Muscle of leg (tissue), 3 donors: ENCODE measurements at regions not wholly inside any gene's neighbourhood (a gene's known extent, or its start where the extent isn't known, plus 50 kb on each side); places are given as distances from the start of the nearest gene placed in this dataset.
"Not testable (repeated sequence)": the region's sequence is repeated elsewhere in the genome, so short reads cannot be mapped to it uniquely, and the experiment has no call there.

Experiments
- DNase-seq: peaks from one replicate; pipeline ENCODE4 v3.0.0; 2013
- H3K27ac ChIP-seq: one replicate; pipeline ENCODE4 v1.5.1; 2013; ENCODE audit warnings: mild to moderate bottlenecking, low read length, control low read depth
- H3K27me3 ChIP-seq: one replicate; pipeline ENCODE4 v1.6.1; 2013; ENCODE audit warnings: low read length; ENCODE audit not compliant: control insufficient read depth, insufficient read depth
- H3K36me3 ChIP-seq: one replicate; pipeline ENCODE4 v1.6.1; 2013; ENCODE audit warnings: low read length; ENCODE audit not compliant: control insufficient read depth, insufficient read depth
- H3K4me1 ChIP-seq: one replicate; pipeline ENCODE4 v1.6.1; 2013; ENCODE audit warnings: low read length; ENCODE audit not compliant: control insufficient read depth, insufficient read depth
- H3K4me3 ChIP-seq: one replicate; pipeline ENCODE4 v1.5.1; 2013; ENCODE audit warnings: low read length, control low read depth
- H3K9me3 ChIP-seq: replicated peaks from 2 replicates; pipeline ENCODE4 v1.6.1; 2013; ENCODE audit warnings: low read depth, low read length; ENCODE audit not compliant: control insufficient read depth
- WGBS: methylation state at CpG from one replicate; pipeline ENCODE4 v1.1.5; 2013; ENCODE audit warnings: missing lambda C conversion rate; ENCODE audit not compliant: insufficient coverage; 5-methylcytosine and 5-hydroxymethylcytosine counted together

GRCh38 chr10:60604342-60604741, 173.9 kb upstream of the CDK1 start:
- Histone ChIP-seq H3K4me1 (no peaks in the 10 kb centered on the region), H3K36me3 (no peaks in the 10 kb centered on the region), H3K4me3 (no peak overlapping the region), H3K27me3 (no peaks in the 10 kb centered on the region), H3K27ac (no peak overlapping the region), H3K9me3 (no peaks in the 10 kb centered on the region)
- no CpG with 5 or more reads among the region's 1 CpG for WGBS
- peak; percentile 57 for DNase-seq

GRCh38 chr10:60597513-60597912, 180.8 kb upstream of the CDK1 start:
- no CpG with 5 or more reads among the region's 1 CpG for WGBS
- Histone ChIP-seq H3K27ac (no peak overlapping the region), H3K27me3 (no peaks in the 10 kb centered on the region), H3K36me3 (no peaks in the 10 kb centered on the region), H3K4me3 (no peak overlapping the region), H3K4me1 (no peaks in the 10 kb centered on the region), H3K9me3 (no peaks in the 10 kb centered on the region)
- DNase-seq: no peak

GRCh38 chr10:60595852-60596251, 182.4 kb upstream of the CDK1 start:
- Histone ChIP-seq H3K27me3 (no peaks in the 10 kb centered on the region), H3K4me3 (no peak overlapping the region), H3K27ac (no peak overlapping the region), H3K9me3 (no peaks in the 10 kb centered on the region), H3K36me3 (no peaks in the 10 kb centered on the region), H3K4me1 (no peaks in the 10 kb centered on the region)
- no CpG with 5 or more reads among the region's 3 CpGs for WGBS
- no peak for DNase-seq

GRCh38 chr10:60594476-60595051, 183.7 kb upstream of the CDK1 start:
- Histone ChIP-seq H3K27ac (no peak overlapping the region), H3K4me1 (no peaks in the 10 kb centered on the region), H3K27me3 (no peaks in the 10 kb centered on the region), H3K9me3 (no peaks in the 10 kb centered on the region), H3K4me3 (no peak overlapping the region), H3K36me3 (no peaks in the 10 kb centered on the region)
- DNase-seq: no peak
- WGBS: no CpG with 5 or more reads among the region's 1 CpG

GRCh38 chr10:60591119-60591518, 187.2 kb upstream of the CDK1 start:
- no peak overlapping the region for H3K27ac ChIP-seq
- 100% methylated on average over 1 of the region's 2 CpGs for WGBS
- no peaks in the 10 kb centered on the region for H3K9me3 ChIP-seq
- no peaks in the 10 kb centered on the region for H3K4me1 ChIP-seq
- no peak for DNase-seq
- H3K27me3 ChIP-seq: no peaks in the 10 kb centered on the region
- no peaks in the 10 kb centered on the region for H3K36me3 ChIP-seq
- no peak overlapping the region for H3K4me3 ChIP-seq

GRCh38 chr10:60589376-60589775, 188.9 kb upstream of the CDK1 start:
- no peak for DNase-seq
- Histone ChIP-seq H3K4me1 (no peaks in the 10 kb centered on the region), H3K27ac (no peak overlapping the region), H3K27me3 (no peaks in the 10 kb centered on the region), H3K36me3 (no peaks in the 10 kb centered on the region), H3K4me3 (no peak overlapping the region), H3K9me3 (no peaks in the 10 kb centered on the region)
- no CpG with 5 or more reads among the region's 2 CpGs for WGBS

- H3K9me3 ChIP-seq, H3K36me3 ChIP-seq, DNase-seq, H3K27me3 ChIP-seq, H3K27ac ChIP-seq, H3K4me3 ChIP-seq, H3K4me1 ChIP-seq: not testable (repeated sequence)
- no CpG with 5 or more reads among the region's 2 CpGs for WGBS
These were observed 192.1 kb upstream of the ANK3 start for GRCh38 chr10:60581782-60582181.

GRCh38 chr10:60578217-60578616, 188.5 kb upstream of the ANK3 start:
- H3K4me3 ChIP-seq: no peak overlapping the region
- no peaks in the 10 kb centered on the region for H3K36me3 ChIP-seq
- no peaks in the 10 kb centered on the region for H3K9me3 ChIP-seq
- H3K27ac ChIP-seq: no peak overlapping the region
- no peak for DNase-seq
- H3K27me3 ChIP-seq: no peaks in the 10 kb centered on the region
- peaks cover 2% of the 10 kb centered on the region for H3K4me1 ChIP-seq

- WGBS: no CpG with 5 or more reads among the region's 6 CpGs
- Histone ChIP-seq H3K27ac (peak overlapping the region; percentile 37), H3K4me1 (peaks cover 4% of the 10 kb centered on the region), H3K4me3 (no peak overlapping the region), H3K36me3 (no peaks in the 10 kb centered on the region), H3K9me3 (no peaks in the 10 kb centered on the region), H3K27me3 (no peaks in the 10 kb centered on the region)
- DNase-seq: peak; percentile 22
These were observed 186.7 kb upstream of the ANK3 start for GRCh38 chr10:60576130-60577069.

- Histone ChIP-seq H3K27me3 (no peaks in the 10 kb centered on the region), H3K4me1 (peaks cover 6% of the 10 kb centered on the region), H3K9me3 (no peaks in the 10 kb centered on the region), H3K27ac (no peak overlapping the region), H3K36me3 (no peaks in the 10 kb centered on the region), H3K4me3 (no peak overlapping the region)
- DNase-seq: no peak
- WGBS: 91% methylated on average over 2 of the region's 6 CpGs
These were observed 185.4 kb upstream of the ANK3 start for GRCh38 chr10:60575105-60575504.
